Activated CD8-positive, alpha-beta memory T cell treated with anti-CD3 and anti-CD28 coated beads for 36 hours (primary cell): ENCODE measurements at regions not wholly inside any gene's neighbourhood (a gene's known extent, or its start where the extent isn't known, plus 50 kb on each side); places are given as distances from the start of the nearest gene placed in this dataset.
"Not testable (repeated sequence)": the region's sequence is repeated elsewhere in the genome, so short reads cannot be mapped to it uniquely, and the experiment has no call there.

Experiments used
- CTCF ChIA-PET: fragments of 350-600 bp; sonication (Branson Sonifier 250); formaldehyde crosslinking; loops from one replicate; lab custom pipeline; 2021; ENCODE audit warnings: antibody characterized with exemption; lab: Charles Lee
- POLR2A ChIA-PET: fragments of 350-600 bp; sonication (Branson Sonifier 250); formaldehyde crosslinking; loops from one replicate; lab custom pipeline; 2021; ENCODE audit warnings: antibody characterized with exemption; lab: Charles Lee

DNA sequence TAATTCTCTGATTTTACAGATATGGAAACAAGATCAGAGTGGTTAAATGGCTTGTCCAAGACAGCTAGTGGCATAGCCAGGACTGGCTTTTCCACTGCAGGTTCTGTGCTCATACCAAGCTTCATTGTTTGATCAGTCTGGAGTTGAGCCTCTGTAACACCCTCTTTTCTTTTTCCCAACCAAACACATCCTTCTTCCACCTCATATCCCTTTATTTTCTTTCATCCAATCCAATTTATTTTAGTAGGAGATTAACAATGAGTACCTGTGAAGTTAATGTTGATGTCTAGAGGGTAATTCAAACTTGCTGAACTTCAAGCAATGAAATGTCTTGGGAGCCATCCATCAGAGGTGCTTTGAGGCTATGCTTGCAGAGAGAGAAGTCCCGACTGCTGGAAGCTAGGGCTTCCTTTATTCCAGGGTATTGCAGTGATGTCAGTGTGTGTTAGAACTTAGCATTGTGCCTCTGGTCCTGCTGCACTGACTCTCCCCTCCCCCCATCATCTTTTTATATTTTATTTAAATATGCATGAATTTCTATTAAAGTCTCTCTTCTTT is 452.1 kb upstream of the PDE3A start:
- CTCF ChIA-PET, result no interaction called here
- POLR2A ChIA-PET, result no interaction called here

DNA sequence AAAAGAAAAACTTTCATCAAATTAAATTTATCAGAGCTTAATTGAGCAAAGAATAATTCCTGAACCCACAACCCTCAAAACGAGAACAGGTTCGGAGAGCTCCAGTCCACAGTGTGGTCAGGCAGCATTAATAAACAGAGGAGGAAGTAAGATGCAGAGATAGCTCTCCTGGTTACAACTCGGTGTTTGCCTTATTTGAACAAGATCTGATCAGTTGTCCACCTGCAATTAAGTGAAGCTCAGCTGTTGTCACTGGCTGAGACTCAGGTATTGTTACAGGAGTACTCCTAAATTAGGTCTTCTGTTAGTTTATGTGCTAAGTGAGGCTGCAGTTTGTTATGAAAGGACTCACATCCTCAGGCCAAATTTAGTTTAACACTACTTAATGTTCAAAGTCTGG is 451.4 kb upstream of the PDE3A start:
- ChIA-PET CTCF (interaction anchor here (0.7 kb wide), 1 partner anchor 495 kb away, joined by 3 read pairs; no protein-coding TSS in a partner anchor), POLR2A (no interaction called here)

DNA sequence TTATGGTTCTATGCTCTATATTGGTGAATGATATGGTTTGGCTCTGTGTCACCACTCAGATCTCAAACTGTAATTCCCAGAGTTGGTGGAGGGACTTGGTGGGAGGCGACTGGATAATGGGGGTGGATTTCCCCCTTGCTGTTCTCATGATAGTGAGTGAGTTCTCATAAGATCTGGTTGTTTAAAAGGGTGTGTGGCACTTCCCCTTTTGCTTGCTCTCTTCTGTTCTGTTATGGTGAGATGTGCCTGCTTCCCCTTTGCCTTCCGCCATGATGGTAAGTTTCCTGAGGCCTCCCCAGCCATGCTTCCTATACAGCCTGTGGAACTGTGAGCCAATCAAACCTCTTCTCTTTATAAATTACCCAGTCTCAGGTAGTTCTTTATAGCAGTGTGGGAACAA is 446.6 kb upstream of the PDE3A start:
- POLR2A ChIA-PET, CTCF ChIA-PET: not testable (repeated sequence)

DNA sequence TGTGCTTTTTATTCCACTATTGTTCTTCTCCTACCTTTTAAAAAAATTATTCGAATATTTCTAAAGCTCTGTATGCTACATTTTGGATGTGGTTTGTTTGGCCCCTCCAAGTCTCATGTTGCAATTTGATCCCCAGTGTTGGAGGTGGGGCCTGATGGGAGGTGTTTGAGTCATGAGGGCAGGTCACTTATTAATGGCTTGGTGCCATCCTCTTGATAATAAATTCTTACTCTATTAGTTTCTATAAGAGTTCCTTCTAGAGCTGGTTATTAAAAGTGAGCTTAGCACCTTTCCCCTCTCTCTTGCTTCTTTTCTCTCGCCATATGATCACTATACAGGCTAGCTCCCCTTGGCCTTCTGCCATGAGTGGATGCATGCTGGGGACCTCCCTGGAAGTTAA is 445.6 kb upstream of the PDE3A start:
- CTCF ChIA-PET, result interaction anchor here (0.6 kb wide), 1 partner anchor 15 kb away, joined by 7 read pairs; no protein-coding TSS in a partner anchor

DNA sequence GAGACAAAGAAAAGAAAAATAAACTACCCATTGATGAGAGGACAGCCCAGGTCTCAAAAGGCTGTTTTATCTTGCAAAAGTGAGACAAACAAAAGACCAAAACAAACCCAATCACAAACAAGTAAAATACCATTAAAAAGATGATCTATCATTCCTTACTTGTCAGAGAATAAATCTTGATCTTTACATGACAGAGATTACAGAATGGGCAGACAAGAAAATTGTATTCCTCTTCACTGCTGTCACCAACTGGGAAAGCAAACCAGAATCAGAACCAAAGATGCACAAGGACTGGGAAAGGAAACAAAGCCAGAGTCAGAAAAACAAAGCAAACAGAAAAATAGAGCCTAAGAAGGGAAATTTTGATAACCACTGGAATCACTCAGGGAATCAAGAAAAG is 444.0 kb upstream of the PDE3A start:
- ChIA-PET POLR2A (no interaction called here), CTCF (no interaction called here)

More for the DNA sequence above, 445.6 kb upstream of the PDE3A start:
- POLR2A ChIA-PET, result no interaction called here

DNA sequence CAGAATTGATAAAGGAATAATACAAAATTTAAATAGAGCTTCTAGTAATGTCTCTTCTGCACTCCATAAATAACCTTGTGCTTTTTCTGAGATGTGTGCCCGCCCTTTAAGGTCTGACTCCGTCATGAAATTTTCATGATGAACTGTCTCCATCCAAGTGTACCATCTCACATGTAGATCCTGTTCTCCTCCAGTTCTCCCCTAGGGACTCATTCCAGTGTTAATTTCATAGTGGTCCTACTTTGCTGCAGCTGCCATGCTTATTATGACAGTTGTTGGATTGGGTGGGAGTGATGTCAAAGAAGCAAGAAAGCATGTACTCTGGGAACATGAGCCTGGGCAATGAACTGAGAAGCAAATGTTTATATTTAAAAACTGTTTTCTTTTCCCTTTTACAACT is 442.5 kb upstream of the PDE3A start:
- ChIA-PET CTCF (no interaction called here), POLR2A (no interaction called here)

DNA sequence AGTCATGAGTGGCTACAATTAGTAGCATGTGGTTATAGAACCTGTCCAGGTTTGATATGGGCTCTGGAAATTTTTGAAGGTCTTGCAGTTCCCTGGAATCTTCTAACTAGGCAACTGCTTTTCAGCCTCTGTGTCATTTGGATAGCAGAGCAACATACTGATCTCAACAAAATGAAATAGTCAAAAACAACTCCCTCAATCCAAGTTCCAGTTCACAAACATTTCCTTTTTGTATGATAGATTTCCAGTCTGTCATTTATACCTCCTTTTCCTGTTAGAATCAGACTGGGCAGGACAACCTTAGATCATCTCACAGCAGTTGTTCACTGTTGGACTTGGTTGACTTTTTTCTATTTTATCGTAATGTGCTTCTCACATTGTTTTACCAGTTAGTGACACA is 442.1 kb upstream of the PDE3A start:
- ChIA-PET CTCF (no interaction called here), POLR2A (no interaction called here)

DNA sequence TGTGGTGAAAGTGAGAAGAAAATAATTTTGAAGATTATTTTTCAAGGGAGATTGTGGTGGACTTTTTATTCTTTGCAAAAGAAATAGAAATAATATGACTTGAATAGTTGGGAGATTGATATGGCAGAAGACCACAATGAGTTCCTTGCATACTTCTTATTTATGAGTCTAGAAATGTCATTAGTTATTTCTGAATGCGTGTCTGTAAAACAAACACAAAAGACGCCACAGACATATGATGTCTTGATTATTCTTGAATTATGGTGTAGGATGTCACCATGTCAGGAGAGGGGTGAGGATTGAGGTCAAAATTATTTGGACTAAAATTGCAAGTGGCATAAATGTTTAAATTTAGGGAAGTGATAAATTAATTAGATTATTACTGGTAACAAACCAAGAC is 440.7 kb upstream of the PDE3A start:
- CTCF ChIA-PET, result no interaction called here
- POLR2A ChIA-PET, result no interaction called here

DNA sequence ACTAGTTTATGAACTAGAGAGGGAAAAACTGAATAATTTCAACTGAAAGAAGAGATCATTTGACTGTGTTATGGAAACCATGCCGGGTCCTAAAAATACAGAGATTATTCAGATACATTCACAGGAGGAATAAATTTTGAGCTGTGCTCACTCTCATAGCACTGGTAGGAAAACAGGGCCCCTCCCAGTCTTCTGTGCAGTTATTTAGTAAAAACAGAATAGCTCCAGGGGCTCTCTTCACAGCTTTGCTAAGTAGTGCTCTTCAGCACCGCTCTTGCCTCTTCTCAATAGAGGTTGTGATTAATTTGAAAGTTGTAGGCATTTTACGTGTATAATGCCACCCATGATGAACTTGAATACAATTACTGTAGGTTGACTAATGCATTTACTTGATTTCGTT is 435.9 kb upstream of the PDE3A start:
- ChIA-PET CTCF (no interaction called here), POLR2A (no interaction called here)

DNA sequence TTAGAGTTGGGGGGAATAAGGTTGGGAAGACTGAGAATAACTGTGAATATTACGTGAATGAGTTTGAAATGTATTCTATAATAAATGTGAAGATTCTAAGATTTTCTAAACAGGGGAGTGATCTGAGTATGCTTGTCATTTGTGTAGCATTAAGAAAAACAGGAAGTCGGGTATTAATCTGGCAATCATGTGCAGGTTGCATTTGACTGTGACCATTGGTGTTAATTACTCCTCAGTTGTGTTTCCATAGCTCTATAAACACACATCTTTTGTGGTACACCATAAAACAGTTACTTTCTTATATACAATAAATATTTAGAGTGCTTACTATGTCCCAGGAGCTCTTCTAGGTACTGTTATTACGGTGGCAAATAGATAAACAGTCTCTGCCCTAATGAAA is 434.4 kb upstream of the PDE3A start:
- POLR2A ChIA-PET, result no interaction called here

DNA sequence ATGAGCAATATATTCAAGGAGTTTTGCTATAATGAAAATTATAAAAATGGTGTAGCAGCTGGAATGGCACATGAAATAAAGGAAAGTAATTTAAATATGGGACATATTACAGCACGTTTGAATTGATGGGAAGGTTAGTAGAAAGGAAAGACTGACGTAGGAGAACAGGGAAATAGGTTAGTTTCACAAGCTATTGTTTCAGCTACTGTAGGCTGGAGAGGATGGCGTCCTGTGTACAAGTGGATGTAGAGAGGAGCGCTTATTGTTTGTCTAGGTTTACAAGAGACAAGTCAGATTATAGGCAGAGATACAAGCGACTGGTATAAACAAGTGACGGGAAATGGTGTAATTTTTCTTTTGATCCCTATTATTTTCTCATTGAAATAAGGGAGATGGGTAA is 431.2 kb upstream of the PDE3A start:
- ChIA-PET CTCF (no interaction called here), POLR2A (no interaction called here)

More for the DNA sequence above, 434.4 kb upstream of the PDE3A start:
- CTCF ChIA-PET, result no interaction called here

DNA sequence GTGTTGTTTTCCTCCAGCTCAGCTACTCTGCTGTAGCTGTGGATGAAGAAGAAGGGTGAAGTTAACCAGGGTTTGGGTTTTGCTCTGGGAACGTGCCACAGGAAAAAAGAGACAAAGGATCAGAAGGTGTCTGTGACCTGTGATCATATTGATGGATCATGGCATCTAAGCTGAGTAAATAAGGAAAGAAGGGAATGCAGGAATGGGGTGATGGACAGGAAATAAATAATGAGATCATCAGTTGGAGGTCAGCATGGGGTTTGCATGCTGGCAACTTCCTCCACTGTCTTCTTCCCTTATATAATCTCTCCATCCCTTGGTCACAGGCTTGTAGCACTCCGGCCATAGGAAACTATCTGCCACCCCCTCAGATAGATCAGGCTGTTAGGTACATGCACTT is 430.3 kb upstream of the PDE3A start:
- POLR2A ChIA-PET, result no interaction called here
- CTCF ChIA-PET, result no interaction called here

DNA sequence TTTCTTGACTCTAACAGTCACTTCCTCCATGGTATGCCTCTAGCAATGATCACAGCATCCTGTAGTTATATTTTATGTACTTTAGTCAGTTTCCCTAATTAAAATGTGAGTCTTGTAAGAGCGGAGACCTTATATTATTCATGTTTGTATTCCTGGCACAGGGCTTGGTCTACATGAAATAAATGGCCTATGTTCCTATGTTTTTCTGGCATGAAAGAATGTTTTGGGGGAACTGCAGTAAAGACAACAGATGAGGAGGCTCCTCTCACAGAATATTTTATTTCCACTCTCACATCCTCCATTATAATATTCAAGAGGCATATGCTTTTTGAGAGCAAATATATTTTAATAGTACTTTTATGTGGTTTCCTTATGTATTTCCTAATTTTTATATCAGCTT is 429.8 kb upstream of the PDE3A start:
- POLR2A ChIA-PET, result no interaction called here
- CTCF ChIA-PET, result no interaction called here

DNA sequence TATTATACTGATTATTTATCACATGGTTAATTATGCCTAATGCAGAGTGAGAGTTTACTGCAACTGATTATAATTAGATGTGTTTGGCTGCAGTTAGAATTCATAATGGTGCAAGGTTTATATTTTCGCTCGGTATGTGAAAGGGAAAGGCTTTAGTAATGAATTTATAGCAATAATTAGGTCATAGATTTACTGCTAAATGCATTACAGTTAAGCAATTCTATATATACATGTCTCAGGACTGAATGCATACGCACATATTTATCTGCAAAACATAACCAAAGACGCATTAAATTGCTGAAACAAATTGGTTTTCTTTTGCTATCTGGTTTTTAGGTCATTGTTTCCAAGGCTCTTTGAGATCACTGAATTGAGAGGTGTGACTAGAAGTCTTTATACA is 428.1 kb upstream of the PDE3A start:
- CTCF ChIA-PET, result no interaction called here
- POLR2A ChIA-PET, result no interaction called here

DNA sequence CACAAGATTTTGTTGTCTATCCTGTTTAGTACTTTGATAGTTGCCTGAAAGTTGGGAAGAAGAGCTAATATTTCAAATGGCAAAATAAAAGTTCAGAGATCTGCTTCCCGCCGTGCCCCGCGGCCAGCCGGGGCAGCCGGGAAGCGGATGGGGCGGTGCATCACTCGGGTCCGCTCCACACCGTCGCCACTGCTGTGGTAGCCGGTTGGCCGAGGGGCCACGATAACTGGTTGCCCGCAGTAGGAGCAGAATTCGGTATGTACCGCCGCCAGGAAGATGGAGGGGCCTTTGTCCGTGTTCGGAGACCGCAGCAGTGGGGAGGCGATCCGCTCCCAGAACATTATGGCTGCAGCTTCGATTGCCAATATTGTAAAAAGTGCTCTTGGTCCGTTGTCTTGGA is 427.2 kb upstream of the PDE3A start:
- POLR2A ChIA-PET, result no interaction called here
- CTCF ChIA-PET, result no interaction called here

DNA sequence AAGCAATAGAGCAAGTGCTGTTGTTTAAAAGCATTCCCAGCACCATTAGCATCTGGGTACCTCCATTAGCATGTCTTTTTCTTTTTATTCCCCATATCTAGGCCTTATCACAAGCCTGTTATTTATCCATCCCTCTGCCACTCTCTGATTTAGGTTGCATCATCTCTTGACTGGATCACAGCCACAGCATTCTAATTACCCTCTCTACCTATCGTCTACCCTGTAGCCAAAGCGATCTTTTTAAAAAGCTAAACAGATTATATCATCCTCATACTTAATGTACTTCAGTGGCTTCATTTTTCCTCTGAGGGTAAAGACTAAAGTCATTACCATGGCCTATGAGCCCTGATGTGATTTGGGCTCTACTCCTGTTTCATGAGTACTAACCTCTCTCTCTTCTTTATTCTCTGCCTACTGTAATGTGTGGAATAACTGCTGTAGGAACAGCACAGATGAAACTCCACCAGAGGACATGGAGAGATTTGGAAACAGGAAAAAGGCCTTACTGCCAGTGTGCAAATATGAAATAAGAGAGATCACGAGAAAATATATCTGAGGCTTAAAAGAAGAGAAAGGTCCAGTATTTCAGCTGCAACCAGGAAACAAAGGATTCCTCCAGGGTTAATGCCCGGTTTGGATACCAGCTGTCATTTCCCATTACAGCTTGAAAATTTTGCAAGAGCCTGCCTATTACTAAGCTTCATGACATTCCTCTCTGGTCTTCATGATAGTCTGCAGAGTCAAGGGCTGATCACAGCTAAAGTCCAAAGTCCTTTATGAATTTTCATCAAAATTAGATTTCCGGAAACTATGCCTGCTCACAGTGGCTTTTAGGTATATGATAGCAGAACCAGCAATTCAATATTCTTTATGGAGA is 422.5 kb upstream of the PDE3A start:
- POLR2A ChIA-PET, result no interaction called here
- CTCF ChIA-PET, result no interaction called here

DNA sequence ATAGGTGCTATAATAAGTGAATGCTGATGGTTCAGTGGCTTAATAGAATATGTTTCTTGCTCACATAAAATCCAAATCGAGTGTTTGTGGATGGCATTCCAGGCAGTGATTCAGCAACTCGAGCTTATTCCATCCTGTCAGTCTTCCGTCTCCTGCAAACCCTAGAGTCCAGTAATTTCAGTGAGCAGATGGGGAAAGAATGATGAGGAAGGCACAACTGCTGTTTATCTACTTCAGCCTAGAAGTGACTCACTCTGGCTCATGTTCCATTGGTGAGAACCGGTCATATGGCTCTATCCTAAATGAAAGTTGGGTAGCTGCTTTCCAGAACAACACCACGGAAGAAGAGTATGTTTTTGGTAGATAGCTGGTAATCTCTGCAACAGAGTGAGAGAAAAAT is 421.8 kb upstream of the PDE3A start:
- ChIA-PET POLR2A (no interaction called here), CTCF (no interaction called here)

DNA sequence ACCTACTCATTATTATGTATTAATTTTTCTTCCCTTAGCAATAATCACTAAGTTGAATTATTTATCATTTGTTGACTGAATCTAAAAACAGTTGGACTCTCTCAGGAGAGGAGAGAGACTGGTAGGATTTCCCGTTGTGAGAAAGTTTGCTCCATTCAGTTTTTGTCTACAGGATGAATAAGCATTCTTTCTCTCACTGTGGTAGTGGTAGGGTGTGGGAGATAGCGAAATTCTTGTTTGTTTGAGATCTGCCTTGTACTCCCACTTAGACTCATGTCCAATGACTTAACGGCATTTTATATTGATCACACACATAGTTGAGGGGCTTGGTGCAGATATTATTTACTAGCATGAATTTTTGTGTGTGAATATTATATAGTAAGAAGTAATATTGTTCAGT is 421.0 kb upstream of the PDE3A start:
- ChIA-PET CTCF (no interaction called here), POLR2A (no interaction called here)

DNA sequence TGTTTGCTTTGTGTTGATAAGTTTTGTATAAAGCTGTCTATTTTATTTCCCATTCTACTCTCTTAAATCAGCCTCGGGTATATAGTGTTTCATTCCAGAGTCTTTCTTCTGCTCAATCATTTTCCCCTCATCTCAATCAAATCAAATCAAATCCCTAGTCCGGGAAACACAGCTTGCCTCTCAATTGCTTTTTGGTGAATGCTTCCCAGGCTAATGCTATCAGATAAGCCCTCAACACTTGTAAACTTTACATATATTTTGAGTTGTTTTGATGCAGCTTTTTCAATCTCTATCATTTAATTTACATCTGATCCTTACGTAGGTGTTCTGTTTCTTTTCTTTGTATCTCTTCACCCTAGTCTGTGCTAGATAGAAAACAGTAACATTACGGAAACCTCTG is 416.7 kb upstream of the PDE3A start:
- ChIA-PET POLR2A (no interaction called here), CTCF (no interaction called here)

DNA sequence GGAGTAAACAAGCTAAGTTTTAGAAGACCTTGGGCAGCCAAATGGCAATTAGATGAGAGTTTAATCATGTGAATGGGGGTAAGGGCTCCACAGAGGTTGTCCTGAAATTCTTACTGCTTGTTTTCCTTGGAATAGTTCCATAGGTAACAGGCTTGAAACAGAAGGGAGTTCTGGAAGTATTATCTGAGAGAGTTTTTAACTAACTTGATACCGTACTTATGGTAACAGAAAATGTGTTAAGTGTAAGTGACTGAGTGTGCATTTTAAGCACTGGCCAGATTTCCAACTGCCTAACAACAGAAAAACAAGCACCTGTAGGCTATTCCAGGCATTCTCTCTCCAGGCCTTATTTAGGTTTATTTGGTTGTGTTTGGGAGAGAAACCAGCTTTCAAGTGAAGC is 414.6 kb upstream of the PDE3A start:
- ChIA-PET POLR2A (no interaction called here), CTCF (no interaction called here)

DNA sequence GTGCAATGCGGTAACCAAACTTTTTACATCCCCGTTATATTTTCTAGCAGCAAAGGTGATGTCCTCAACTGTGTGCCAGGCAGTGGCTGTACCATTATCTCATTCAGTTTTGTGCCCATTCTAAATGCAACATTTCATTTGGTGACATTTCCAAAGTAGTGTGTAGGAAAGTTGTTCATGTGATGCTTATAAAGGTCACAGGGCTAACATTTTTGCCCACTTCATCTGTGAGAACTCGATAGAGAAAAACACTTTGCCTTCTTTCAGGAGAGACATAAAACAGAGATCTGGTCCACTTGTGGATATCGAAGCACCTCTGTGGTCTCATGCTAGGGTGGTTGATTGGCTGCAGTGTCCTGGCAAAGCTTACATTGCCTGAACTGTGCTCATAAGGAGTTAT is 414.2 kb upstream of the PDE3A start:
- POLR2A ChIA-PET, result no interaction called here
- CTCF ChIA-PET, result no interaction called here
